NCI-H82 (cell line): ENCODE measurements at regions not wholly inside any gene's neighbourhood (a gene's known extent, or its start where the extent isn't known, plus 50 kb on each side); places are given as distances from the start of the nearest gene placed in this dataset.
"Not testable (repeated sequence)": the region's sequence is repeated elsewhere in the genome, so short reads cannot be mapped to it uniquely, and the experiment has no call there.

Source experiments
- DNase-seq: peaks from one replicate; lab custom pipeline; 2025; lab: John Stamatoyannopoulos, UW

- no peak for DNase-seq
Observed at GRCh38 chr3:71991681-71992080, 206.7 kb upstream of the PROK2 start.

- DNase-seq, result no peak
Observed at GRCh38 chr3:71991046-71991445, 206.1 kb upstream of the PROK2 start.

GRCh38 chr3:71990545-71990944, 205.6 kb upstream of the PROK2 start:
- DNase-seq, result no peak

- DNase-seq, result no peak
Observed at GRCh38 chr3:71989165-71989564, 204.2 kb upstream of the PROK2 start.

- DNase-seq, result peak; percentile 40
Observed at GRCh38 chr3:71987828-71988227, 202.9 kb upstream of the PROK2 start.

GRCh38 chr3:71987089-71987735, 202.3 kb upstream of the PROK2 start:
- peak; percentile 34 for DNase-seq

- DNase-seq, result peak; percentile 8
Observed at GRCh38 chr3:71986606-71987005, 201.7 kb upstream of the PROK2 start.

- DNase-seq, result no peak
Observed at GRCh38 chr3:71984843-71985613, 200.1 kb upstream of the PROK2 start.

- no peak for DNase-seq
Observed at GRCh38 chr3:71983694-71984093, 198.7 kb upstream of the PROK2 start.

- not testable (repeated sequence) for DNase-seq
Observed at GRCh38 chr3:71982506-71983258, 197.7 kb upstream of the PROK2 start.

GRCh38 chr3:71979175-71979574, 194.2 kb upstream of the PROK2 start:
- DNase-seq, result no peak

GRCh38 chr3:71978150-71978721, 193.3 kb upstream of the PROK2 start:
- DNase-seq, result peak; percentile 20

GRCh38 chr3:71977525-71977924, 192.6 kb upstream of the PROK2 start:
- DNase-seq, result no peak

GRCh38 chr3:71975573-71975972, 190.6 kb upstream of the PROK2 start:
- DNase-seq, result no peak

GRCh38 chr3:71974786-71975185, 189.8 kb upstream of the PROK2 start:
- DNase-seq, result peak; percentile 97

GRCh38 chr3:71973274-71974030, 188.5 kb upstream of the PROK2 start:
- DNase-seq, result peak; percentile 82

GRCh38 chr3:71972031-71972430, 187.1 kb upstream of the PROK2 start:
- DNase-seq, result peak; percentile 40

- DNase-seq, result no peak
Observed at GRCh38 chr3:71968544-71968943, 183.6 kb upstream of the PROK2 start.

- no peak for DNase-seq
Observed at GRCh38 chr3:71966185-71966584, 181.2 kb upstream of the PROK2 start.

GRCh38 chr3:71964170-71964569, 179.2 kb upstream of the PROK2 start:
- no peak for DNase-seq

- DNase-seq, result no peak
Observed at GRCh38 chr3:71962561-71963240, 177.8 kb upstream of the PROK2 start.
